Epithelial cell of esophagus (primary cell): ENCODE measurements at regions not wholly inside any gene's neighbourhood (a gene's known extent, or its start where the extent isn't known, plus 50 kb on each side); places are given as distances from the start of the nearest gene placed in this dataset.

Experiments
- DNase-seq: peaks from one replicate; pipeline ENCODE4 v3.0.0; 2010; ENCODE audit warnings: low read depth
- H3K4me3 ChIP-seq: 2 replicates; pipeline ENCODE4 v1.5.1; 2011; ENCODE audit warnings: mild to moderate bottlenecking, low read length, control low read depth
- TF ChIP-seq, protein P1 (sequence below): IDR thresholded peaks from 2 replicates; pipeline ENCODE4 v1.5.1; 2011; ENCODE audit warnings: low read depth, mild to moderate bottlenecking, low read length, control low read depth, inconsistent platforms; ENCODE audit not compliant: insufficient read depth; ENCODE audit errors: missing control alignments

DNA sequence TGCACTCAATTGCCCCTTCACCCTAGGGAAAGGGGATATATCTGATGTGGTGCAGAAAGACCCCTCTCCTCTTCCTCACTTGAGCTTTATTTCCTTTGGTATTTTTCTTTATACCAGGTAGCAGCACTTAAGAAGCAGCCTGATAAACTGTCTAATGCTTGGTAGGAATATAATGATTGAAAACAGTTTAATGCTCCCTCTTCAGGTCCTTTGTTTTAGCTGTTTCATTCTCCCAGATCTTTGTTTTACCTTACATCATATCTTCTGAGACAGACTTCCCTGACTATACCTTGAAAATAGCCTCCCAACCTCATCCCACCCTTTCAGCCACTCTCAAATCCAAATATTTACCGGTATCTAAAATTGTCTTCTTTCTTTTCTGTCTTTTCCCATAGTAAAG lies 87.9 kb downstream of the NUDT12 start:
- TF ChIP-seq, protein P1, sequence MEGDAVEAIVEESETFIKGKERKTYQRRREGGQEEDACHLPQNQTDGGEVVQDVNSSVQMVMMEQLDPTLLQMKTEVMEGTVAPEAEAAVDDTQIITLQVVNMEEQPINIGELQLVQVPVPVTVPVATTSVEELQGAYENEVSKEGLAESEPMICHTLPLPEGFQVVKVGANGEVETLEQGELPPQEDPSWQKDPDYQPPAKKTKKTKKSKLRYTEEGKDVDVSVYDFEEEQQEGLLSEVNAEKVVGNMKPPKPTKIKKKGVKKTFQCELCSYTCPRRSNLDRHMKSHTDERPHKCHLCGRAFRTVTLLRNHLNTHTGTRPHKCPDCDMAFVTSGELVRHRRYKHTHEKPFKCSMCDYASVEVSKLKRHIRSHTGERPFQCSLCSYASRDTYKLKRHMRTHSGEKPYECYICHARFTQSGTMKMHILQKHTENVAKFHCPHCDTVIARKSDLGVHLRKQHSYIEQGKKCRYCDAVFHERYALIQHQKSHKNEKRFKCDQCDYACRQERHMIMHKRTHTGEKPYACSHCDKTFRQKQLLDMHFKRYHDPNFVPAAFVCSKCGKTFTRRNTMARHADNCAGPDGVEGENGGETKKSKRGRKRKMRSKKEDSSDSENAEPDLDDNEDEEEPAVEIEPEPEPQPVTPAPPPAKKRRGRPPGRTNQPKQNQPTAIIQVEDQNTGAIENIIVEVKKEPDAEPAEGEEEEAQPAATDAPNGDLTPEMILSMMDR, result no peak
- H3K4me3 ChIP-seq, result no peak overlapping the region
- no peak for DNase-seq

DNA sequence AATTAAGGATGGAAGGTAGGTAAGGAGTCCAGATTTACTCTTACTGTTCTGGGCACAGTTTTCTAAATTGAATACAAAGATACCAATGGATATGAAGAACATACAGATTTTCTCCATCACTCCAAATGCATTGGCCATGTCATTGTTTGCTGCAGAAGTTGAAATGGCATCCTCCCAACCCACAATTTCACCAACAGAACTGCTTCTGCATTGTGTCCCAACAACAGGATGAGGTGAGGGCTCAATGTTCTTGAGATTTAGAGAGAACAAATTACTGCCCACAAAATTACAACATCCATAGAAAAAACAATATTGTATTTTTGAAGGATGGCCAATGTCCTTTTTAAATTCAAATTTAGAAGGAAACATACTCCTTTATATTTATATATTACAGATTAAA lies 88.9 kb downstream of the NUDT12 start:
- TF ChIP-seq, protein P1, result no peak
- no peak overlapping the region for H3K4me3 ChIP-seq
- DNase-seq, result no peak

DNA sequence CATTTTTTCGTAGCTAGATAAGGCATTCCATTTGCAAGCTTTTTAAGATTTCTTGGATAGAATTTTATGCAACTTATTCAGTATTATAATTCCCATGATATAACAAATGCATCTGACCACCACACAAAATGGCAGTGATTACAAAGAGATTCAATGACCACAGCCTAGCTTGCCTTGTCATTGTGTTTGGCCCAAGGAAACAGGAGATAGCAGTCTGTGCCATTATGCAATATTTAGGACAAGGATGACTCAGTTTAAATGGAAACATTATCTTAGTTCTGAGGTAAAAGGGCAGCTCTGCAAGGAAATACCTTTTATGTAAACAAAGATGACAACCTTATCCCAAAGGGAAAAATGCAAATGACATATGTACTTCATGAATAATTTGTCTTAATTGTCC lies 89.8 kb downstream of the NUDT12 start:
- TF ChIP-seq, protein P1, result no peak
- peak; percentile 55 for DNase-seq

DNA sequence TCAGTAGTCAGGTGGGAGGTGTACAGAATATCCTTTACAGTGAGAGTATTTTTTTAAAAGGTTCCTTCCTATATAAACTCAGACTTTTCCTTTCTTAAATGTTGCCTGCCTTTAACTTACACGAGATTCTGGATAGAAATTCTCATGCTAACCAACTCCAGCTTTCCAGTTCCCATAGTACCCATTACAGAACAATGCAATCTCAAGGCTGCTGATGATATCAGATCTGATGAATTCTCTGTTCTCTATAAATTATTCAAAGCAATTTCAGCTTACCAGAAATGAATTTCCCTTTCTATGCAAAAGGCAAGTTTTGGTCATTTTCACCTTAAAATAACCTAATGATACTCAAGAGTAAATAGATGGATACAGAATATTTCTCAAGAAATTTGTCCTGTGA lies 90.3 kb downstream of the NUDT12 start:
- TF ChIP-seq, protein P1, result no peak
- H3K4me3 ChIP-seq, result no peak overlapping the region
- DNase-seq, result no peak

More for the DNA sequence above, 89.8 kb downstream of the NUDT12 start:
- H3K4me3 ChIP-seq, result no peak overlapping the region

DNA sequence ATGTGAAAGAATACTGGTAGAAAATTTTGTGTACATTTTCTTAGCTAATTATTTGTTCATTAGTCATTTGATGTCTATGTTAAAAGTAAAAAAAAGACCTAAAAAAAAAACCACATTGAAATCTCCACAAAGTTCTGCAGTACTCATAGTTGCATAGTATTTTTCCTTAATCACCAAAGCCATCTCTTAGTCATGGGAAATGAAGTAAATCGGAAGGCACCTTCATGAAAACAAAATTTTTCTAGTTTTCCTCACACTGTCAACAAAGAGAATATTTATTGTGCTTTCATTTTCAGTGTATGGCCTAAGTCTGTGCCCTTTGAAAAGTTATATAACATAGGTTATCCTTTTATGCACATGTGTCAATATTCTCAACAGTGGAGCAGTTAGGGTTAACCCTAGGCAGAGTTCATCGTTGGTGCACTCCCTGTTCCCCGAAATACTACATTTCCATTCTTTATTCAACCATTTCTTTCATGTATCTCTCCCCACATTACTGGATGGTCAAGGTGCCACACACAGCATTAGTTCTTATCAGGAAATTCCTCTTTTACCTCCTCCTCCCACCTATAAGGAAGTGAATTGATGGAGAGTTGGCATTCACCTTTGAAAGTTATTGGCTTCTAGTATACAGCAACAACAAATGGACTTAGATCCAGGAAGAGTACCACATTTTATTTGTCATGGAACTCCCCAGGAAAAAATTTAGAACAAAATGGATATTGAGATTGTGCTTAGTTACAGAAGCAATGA lies 93.1 kb downstream of the NUDT12 start:
- DNase-seq, result no peak
- H3K4me3 ChIP-seq, result no peak overlapping the region
- TF ChIP-seq, protein P1, result no peak

DNA sequence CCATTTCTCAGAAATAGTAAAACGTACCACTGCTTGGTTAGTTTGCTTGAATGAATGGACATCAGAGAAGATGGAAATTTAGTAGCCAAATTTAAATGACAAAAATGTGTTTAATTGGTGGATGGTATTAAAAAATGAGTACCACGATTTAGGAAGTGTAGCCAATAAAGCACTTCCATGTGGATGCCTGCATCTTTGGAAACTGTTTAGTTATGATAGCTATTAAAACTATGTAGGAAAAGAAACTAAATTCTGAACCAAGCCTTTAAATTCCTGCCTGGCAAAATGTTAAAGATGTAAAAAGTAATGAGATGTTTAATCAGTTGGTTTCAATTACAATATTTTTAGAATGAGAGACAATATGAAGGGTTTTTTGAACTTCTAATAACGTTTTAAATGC lies 94.8 kb downstream of the NUDT12 start:
- TF ChIP-seq, protein P1, result no peak
- no peak for DNase-seq
- no peak overlapping the region for H3K4me3 ChIP-seq

DNA sequence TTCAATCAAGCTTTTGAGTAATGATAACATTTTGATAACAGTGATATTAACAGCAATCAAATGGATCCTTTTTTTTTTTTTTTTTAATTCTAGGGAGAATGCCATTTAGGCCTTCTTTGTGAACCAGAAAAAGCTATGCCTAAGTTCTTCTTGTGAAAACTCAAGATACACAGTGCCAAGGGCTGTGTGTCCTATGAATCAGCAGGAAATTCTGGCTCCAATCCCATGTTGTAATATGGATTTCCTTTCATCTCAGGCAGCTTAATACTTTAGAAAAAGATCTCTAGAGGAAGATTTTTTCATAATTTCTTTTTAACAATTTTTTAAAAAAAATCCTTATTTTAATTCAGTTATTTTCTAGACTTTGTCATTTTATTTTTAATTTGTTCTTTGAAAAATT lies 96.1 kb downstream of the NUDT12 start:
- peak; percentile 66 for DNase-seq

More for the DNA sequence above, 96.1 kb downstream of the NUDT12 start:
- TF ChIP-seq, protein P1, result no peak
- no peak overlapping the region for H3K4me3 ChIP-seq
